ENCODE measurements at regions not wholly inside any gene's neighbourhood (a gene's known extent, or its start where the extent isn't known, plus 50 kb on each side); places are given as distances from the start of the nearest gene placed in this dataset.
A peak's percentile ranks its signal among the peaks of the same experiment; 100 is the strongest.
"Not testable (repeated sequence)": the region's sequence is repeated elsewhere in the genome, so short reads cannot be mapped to it uniquely, and the experiment has no call there.

DNA sequence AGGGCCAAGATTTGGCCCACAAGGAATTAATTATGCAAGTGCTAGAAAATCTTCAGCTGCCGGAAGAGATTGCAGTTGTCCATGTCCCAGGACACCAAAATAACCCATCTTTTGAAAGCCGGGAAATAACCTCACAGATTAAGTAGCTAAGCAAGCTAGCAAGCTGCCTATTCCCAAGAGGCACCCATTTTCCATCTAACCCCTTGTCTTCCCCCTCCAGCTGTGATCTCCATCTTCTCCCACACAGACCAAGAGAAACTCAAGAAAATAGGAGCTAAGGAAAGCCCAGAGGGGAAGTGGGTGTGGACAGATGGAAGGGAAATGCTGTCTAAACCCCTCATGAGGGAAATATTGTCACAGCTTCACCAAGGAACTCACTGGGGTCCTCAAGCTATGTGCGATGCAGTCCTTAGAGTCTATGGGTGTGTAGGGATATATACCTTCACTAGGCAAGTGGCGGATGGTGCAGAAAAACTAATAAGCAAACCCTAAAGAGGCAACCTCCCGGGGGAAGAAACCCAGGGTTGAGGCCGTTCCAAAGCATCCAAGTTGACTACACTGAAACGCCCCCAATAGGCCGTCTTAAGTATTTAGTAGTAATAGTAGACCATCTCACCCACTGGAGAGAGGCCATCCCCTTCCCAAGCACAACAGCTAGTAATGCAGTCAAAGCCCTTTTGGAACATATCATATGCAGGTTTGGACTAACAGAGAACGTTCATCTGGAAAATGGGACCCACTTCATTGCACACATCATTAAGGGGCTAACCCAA, 64.3 kb upstream of the PRSS16 start:
- Histone ChIP-seq H3K9me3 (ENCODE audit: control insufficient read depth, insufficient read depth, low read length) (no peaks in the 10 kb centered on the region), H3K9ac (ENCODE audit: low read depth, low read length) (no peak overlapping the region), H3K27me3 (ENCODE audit: control insufficient read depth, insufficient read depth, low read length) (peaks cover 23% of the 10 kb centered on the region), H3K4me1 (ENCODE audit: control insufficient read depth, insufficient read depth, low read length) (peaks cover 2% of the 10 kb centered on the region), H3K36me3 (ENCODE audit: control insufficient read depth, insufficient read depth, low read length) (no peaks in the 10 kb centered on the region), H3K4me3 (ENCODE audit: low read depth, low read length) (no peak overlapping the region)

DNA sequence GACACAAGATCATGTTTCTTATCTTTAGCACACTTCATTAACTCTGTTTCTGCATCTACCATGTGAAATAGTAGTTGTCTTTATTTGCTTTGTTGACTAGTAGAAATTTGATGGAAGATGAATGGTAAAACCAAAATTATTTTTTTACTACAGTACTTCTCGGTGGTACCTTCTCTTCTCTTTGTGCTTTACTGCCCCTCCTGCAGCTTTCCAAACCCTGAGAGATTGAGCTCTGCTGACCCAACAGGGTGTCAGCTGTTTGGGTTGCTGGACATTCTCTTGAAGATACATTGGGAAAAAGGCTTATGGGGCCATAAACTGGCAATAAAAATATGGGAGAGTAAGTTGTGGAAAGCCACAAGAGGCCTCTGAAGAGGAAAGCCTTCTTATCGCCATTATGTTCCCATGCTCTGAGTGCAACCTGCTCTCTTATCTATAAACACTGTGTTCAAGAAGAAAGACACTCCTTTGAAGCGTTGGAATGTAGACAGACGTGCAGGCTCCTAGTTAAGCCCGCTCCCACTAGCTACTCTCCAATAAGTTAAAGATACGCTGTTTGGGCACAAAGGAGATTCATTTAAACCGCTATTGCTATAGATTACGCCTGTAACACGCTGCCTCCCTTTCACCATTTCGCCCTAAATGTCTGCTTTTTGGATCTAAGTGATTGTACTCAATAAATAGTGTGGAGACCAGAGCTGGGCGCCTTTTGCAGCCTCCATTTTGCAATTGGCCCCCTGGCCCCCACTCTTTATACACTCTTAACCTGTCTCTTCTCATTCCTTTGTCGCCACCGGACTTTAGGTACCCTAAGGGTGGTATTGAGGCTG, 60.1 kb upstream of the PRSS16 start:
- Histone ChIP-seq H3K36me3 (ENCODE audit: control insufficient read depth, insufficient read depth, low read length) (no peaks in the 10 kb centered on the region), H3K4me1 (ENCODE audit: control insufficient read depth, insufficient read depth, low read length) (peaks cover 3% of the 10 kb centered on the region), H3K27me3 (ENCODE audit: control insufficient read depth, insufficient read depth, low read length) (peaks cover 15% of the 10 kb centered on the region), H3K9ac (ENCODE audit: low read depth, low read length) (peak overlapping the region; percentile 1), H3K9me3 (ENCODE audit: control insufficient read depth, insufficient read depth, low read length) (no peaks in the 10 kb centered on the region), H3K4me3 (ENCODE audit: low read depth, low read length) (peak overlapping the region; percentile 45)

GRCh38 chr6:27188061-27188884, 59.2 kb upstream of the PRSS16 start:
- H3K4me3 ChIP-seq (ENCODE audit: low read depth, low read length): peak overlapping the region; percentile 45
- H3K9ac ChIP-seq (ENCODE audit: low read depth, low read length): peak overlapping the region; percentile 1

DNA sequence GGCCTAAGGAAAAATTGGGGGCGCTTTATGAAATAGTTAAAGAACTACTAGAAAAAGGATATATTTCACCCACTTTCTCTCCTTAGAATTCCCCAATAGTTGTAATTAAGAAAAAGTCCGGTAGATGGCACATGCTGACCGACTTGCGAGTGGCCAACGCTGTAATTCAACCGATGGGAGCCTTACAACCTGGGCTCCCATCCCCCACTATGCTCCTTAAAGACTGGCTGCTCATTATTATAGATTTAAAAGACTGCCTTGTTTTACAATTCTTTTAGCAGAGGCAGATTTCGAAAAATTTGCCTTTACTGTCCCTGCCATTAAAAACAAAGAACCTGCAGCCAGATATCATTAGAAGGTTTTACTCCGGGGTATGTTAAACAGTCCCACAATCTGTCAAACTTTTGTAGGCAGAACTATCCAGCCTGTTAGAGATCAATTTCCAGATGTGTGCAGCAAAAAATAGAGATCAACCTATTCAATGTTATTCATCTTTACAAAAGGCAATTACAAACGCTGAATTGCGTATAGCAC, 58.5 kb upstream of the PRSS16 start:
- Histone ChIP-seq H3K4me3 (ENCODE audit: low read depth, low read length) (peak overlapping the region; percentile 45), H3K9me3 (ENCODE audit: control insufficient read depth, insufficient read depth, low read length) (no peaks in the 10 kb centered on the region), H3K9ac (ENCODE audit: low read depth, low read length) (peak overlapping the region; percentile 1), H3K4me1 (ENCODE audit: control insufficient read depth, insufficient read depth, low read length) (peaks cover 3% of the 10 kb centered on the region), H3K36me3 (ENCODE audit: control insufficient read depth, insufficient read depth, low read length) (no peaks in the 10 kb centered on the region), H3K27me3 (ENCODE audit: control insufficient read depth, insufficient read depth, low read length) (peaks cover 15% of the 10 kb centered on the region)

More at GRCh38 chr6:27188061-27188884, 59.2 kb upstream of the PRSS16 start:
- H3K9me3 ChIP-seq (ENCODE audit: control insufficient read depth, insufficient read depth, low read length): no peaks in the 10 kb centered on the region
- no peaks in the 10 kb centered on the region for H3K36me3 ChIP-seq (ENCODE audit: control insufficient read depth, insufficient read depth, low read length)
- peaks cover 15% of the 10 kb centered on the region for H3K27me3 ChIP-seq (ENCODE audit: control insufficient read depth, insufficient read depth, low read length)
- peaks cover 3% of the 10 kb centered on the region for H3K4me1 ChIP-seq (ENCODE audit: control insufficient read depth, insufficient read depth, low read length)

DNA sequence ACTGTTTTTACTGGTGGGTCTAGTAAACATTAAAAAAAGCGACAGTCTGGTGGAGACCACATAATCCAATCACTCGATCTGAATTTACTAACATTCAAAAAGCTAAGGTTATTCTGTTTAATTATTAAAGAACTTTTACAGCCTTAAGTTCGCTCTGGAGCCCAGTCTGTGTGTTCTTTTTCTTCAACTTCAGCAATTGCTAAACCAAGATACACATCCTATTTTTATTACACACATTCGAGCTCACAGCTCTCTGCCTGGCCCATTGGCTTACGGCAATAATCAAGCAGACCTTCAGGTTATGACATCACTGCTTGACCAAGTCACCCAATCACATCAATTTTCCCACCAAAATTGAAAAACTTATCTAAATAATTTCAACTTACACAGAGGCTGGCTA, 57.4 kb upstream of the PRSS16 start:
- Histone ChIP-seq H3K4me3 (ENCODE audit: low read depth, low read length) (no peak overlapping the region), H3K36me3 (ENCODE audit: control insufficient read depth, insufficient read depth, low read length) (no peaks in the 10 kb centered on the region), H3K9ac (ENCODE audit: low read depth, low read length) (no peak overlapping the region), H3K27me3 (ENCODE audit: control insufficient read depth, insufficient read depth, low read length) (peaks cover 15% of the 10 kb centered on the region), H3K9me3 (ENCODE audit: control insufficient read depth, insufficient read depth, low read length) (no peaks in the 10 kb centered on the region), H3K4me1 (ENCODE audit: control insufficient read depth, insufficient read depth, low read length) (peaks cover 3% of the 10 kb centered on the region)

- H3K4me1 ChIP-seq (ENCODE audit: control insufficient read depth, insufficient read depth, low read length); H3K9ac ChIP-seq (ENCODE audit: low read depth, low read length): not testable (repeated sequence)
Observed at GRCh38 chr6:27194453-27194852, 53.0 kb upstream of the PRSS16 start.

DNA sequence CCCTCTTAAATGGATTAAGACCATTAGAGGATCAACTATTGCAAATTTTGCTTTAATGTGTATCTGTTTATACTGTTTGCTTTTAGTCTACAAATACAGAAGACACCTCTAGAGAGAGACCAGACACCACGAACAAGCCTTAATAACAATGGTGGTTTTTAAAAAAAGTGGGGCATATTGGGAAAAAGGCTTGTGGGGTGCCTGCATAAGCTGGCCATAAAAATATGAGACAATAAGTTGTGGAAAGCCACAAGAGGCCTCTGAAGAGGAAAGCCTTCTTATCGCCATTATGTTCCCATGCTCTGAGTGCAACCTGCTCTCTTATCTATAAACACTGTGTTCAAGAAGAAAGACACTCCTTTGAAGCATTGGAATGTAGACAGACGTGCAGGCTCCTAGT, 52.0 kb upstream of the PRSS16 start:
- H3K9me3 ChIP-seq (ENCODE audit: control insufficient read depth, insufficient read depth, low read length); H3K4me3 ChIP-seq (ENCODE audit: low read depth, low read length); H3K27me3 ChIP-seq (ENCODE audit: control insufficient read depth, insufficient read depth, low read length); H3K4me1 ChIP-seq (ENCODE audit: control insufficient read depth, insufficient read depth, low read length); H3K9ac ChIP-seq (ENCODE audit: low read depth, low read length); H3K36me3 ChIP-seq (ENCODE audit: control insufficient read depth, insufficient read depth, low read length): not testable (repeated sequence)

More at GRCh38 chr6:27194453-27194852, 53.0 kb upstream of the PRSS16 start:
- H3K9me3 ChIP-seq (ENCODE audit: control insufficient read depth, insufficient read depth, low read length); H3K27me3 ChIP-seq (ENCODE audit: control insufficient read depth, insufficient read depth, low read length); H3K4me3 ChIP-seq (ENCODE audit: low read depth, low read length); H3K36me3 ChIP-seq (ENCODE audit: control insufficient read depth, insufficient read depth, low read length): not testable (repeated sequence)
